ENCODE measurements at regions not wholly inside any gene's neighbourhood (a gene's known extent, or its start where the extent isn't known, plus 50 kb on each side); places are given as distances from the start of the nearest gene placed in this dataset.

- TF ChIP-seq CTCF (IDR thresholded peaks at IDR 0.05; ENCODE audit: insufficient read depth, low read depth, low read length): no peak
- Histone ChIP-seq H3K36me3 (ENCODE audit: control insufficient read depth, insufficient read depth, low read length) (no peaks in the 10 kb centered on the region), H3K27me3 (ENCODE audit: control insufficient read depth, insufficient read depth, low read length) (no peaks in the 10 kb centered on the region), H3K4me3 (ENCODE audit: low read depth, low read length) (no peak overlapping the region)
- DNase-seq (ENCODE audit: low read depth): no peak
- ChIA-PET CTCF (no interaction called here), POLR2A (no interaction called here)
Observed at GRCh38 chr18:1483385-1483784, 578.7 kb downstream of the ADCYAP1 start.

GRCh38 chr18:1487457-1487856 lies 582.8 kb downstream of the ADCYAP1 start:
- no peak for DNase-seq (ENCODE audit: low read depth)
- Histone ChIP-seq H3K36me3 (ENCODE audit: control insufficient read depth, insufficient read depth, low read length) (no peaks in the 10 kb centered on the region), H3K27me3 (ENCODE audit: control insufficient read depth, insufficient read depth, low read length) (no peaks in the 10 kb centered on the region), H3K4me3 (ENCODE audit: low read depth, low read length) (no peak overlapping the region)
- CTCF ChIA-PET: no interaction called here
- POLR2A ChIA-PET: no interaction called here
- no peak for TF ChIP-seq CTCF (IDR thresholded peaks at IDR 0.05; ENCODE audit: insufficient read depth, low read depth, low read length)

- no peak for DNase-seq (ENCODE audit: low read depth)
- no peaks in the 10 kb centered on the region for H3K36me3 ChIP-seq (ENCODE audit: control insufficient read depth, insufficient read depth, low read length)
- no peak for TF ChIP-seq CTCF (IDR thresholded peaks at IDR 0.05; ENCODE audit: insufficient read depth, low read depth, low read length)
- no peak overlapping the region for H3K4me3 ChIP-seq (ENCODE audit: low read depth, low read length)
- ChIA-PET CTCF (no interaction called here), POLR2A (no interaction called here)
- H3K27me3 ChIP-seq (ENCODE audit: control insufficient read depth, insufficient read depth, low read length): no peaks in the 10 kb centered on the region
Observed at GRCh38 chr18:1488394-1488793, 583.7 kb downstream of the ADCYAP1 start.

- H3K36me3 ChIP-seq (ENCODE audit: control insufficient read depth, insufficient read depth, low read length): no peaks in the 10 kb centered on the region
- no peak overlapping the region for H3K4me3 ChIP-seq (ENCODE audit: low read depth, low read length)
- ChIA-PET POLR2A (no interaction called here), CTCF (no interaction called here)
- no peaks in the 10 kb centered on the region for H3K27me3 ChIP-seq (ENCODE audit: control insufficient read depth, insufficient read depth, low read length)
- TF ChIP-seq CTCF (IDR thresholded peaks at IDR 0.05; ENCODE audit: insufficient read depth, low read depth, low read length): no peak
- no peak for DNase-seq (ENCODE audit: low read depth)
Observed at GRCh38 chr18:1488957-1489356, 584.3 kb downstream of the ADCYAP1 start.

DNA sequence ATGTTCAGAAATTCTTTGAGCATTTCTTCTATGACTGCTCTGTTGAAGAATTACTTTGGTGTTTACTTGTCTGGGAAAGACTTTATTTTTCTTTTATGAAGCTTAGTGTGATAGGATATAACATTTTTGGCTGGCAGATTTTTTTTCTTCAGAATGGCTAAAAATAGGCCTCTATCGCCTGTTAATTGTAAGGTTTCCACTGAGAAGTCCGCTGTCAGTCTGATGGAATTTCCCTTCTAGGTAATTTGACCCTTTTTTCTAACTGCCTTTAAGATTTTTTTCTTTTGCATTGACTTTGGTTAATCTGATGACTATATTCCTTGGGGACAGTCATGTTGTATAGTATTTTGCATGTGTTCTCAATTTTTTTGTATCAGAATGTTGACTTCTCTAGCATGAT lies 590.7 kb downstream of the ADCYAP1 start:
- Histone ChIP-seq H3K4me3 (ENCODE audit: low read depth, low read length) (no peak overlapping the region), H3K27me3 (ENCODE audit: control insufficient read depth, insufficient read depth, low read length) (no peaks in the 10 kb centered on the region), H3K36me3 (ENCODE audit: control insufficient read depth, insufficient read depth, low read length) (no peaks in the 10 kb centered on the region)
- no peak for DNase-seq (ENCODE audit: low read depth)
- POLR2A ChIA-PET: no interaction called here
- CTCF ChIA-PET: no interaction called here
- no peak for TF ChIP-seq CTCF (IDR thresholded peaks at IDR 0.05; ENCODE audit: insufficient read depth, low read depth, low read length)

All from BJ (cell line).